IMR-90 (cell line): ENCODE measurements at regions not wholly inside any gene's neighbourhood (a gene's known extent, or its start where the extent isn't known, plus 50 kb on each side); places are given as distances from the start of the nearest gene placed in this dataset.
A peak's percentile ranks its signal among the peaks of the same experiment; 100 is the strongest.

Experiments
- ATAC-seq: fragments of 200-7000 bp; cut with Tn5 transposase; 2 replicates; pipeline ENCODE4 v1.9.1; 2020; ENCODE audit warnings: low read depth, mild to moderate bottlenecking, moderate library complexity
- BruUV-seq: library from RNA; stranded (reverse); fragments of 400-500 nt; replicated peaks from 2 replicates; lab custom pipeline; 2021; lab: Mats Ljungman, UMichigan
- CTCF ChIA-PET: fragments of 300-600 bp; formaldehyde crosslinking; extraction: SDS; loops from one replicate; lab custom pipeline; 2021; ENCODE audit warnings: antibody characterized with exemption; lab: Yijun Ruan, JAX
- POLR2A ChIA-PET: fragments of 300-600 bp; sonication (Branson Sonifier 250); formaldehyde crosslinking; loops from one replicate; lab custom pipeline; 2022; ENCODE audit warnings: antibody characterized with exemption; ENCODE audit not compliant: unreplicated experiment; lab: Charles Lee
- DNase-seq: peaks from one replicate; pipeline ENCODE4 v3.0.0; 2013
- H2AFZ ChIP-seq: replicated peaks from 2 replicates; pipeline ENCODE3; 2013; ENCODE audit warnings: low read length, mild to moderate bottlenecking; ENCODE audit not compliant: poor library complexity
- H2AK5ac ChIP-seq: 2 replicates; pipeline ENCODE4 v1.6.1; 2013; ENCODE audit warnings: low read depth, low read length, inconsistent platforms
- H2AK9ac ChIP-seq: replicated peaks from 2 replicates; pipeline ENCODE3; 2013; ENCODE audit warnings: mild to moderate bottlenecking, low read depth, low read length, moderate library complexity; ENCODE audit not compliant: poor library complexity
- H2BK120ac ChIP-seq: 2 replicates; pipeline ENCODE4 v1.6.1; 2013; ENCODE audit warnings: low read depth, low read length, inconsistent platforms
- H2BK15ac ChIP-seq: 3 replicates; pipeline ENCODE4 v1.6.1; 2013; ENCODE audit warnings: low read depth, low read length, inconsistent platforms
- H2BK20ac ChIP-seq: 2 replicates; pipeline ENCODE4 v1.6.1; 2013; ENCODE audit warnings: low read depth, mild to moderate bottlenecking, inconsistent platforms, low read length, moderate library complexity
- H2BK5ac ChIP-seq: 2 replicates; pipeline ENCODE4 v1.6.1; 2013; ENCODE audit warnings: mild to moderate bottlenecking, low read depth, low read length, inconsistent platforms; ENCODE audit not compliant: poor library complexity, severe bottlenecking
- H3K14ac ChIP-seq: replicated peaks from 2 replicates; pipeline ENCODE4 v1.6.1; 2013; ENCODE audit warnings: low read depth, low read length, inconsistent platforms
- H3K18ac ChIP-seq: 2 replicates; pipeline ENCODE4 v1.6.1; 2013; ENCODE audit warnings: low read depth, low read length, control low read depth
- H3K23ac ChIP-seq: 2 replicates; pipeline ENCODE4 v1.6.1; 2013; ENCODE audit warnings: low read depth, low read length, inconsistent platforms
- H3K27ac ChIP-seq: 2 replicates; pipeline ENCODE4 v1.5.1; 2013; ENCODE audit warnings: mild to moderate bottlenecking, control low read depth, low read length; ENCODE audit not compliant: insufficient read depth
- H3K27me3 ChIP-seq: 2 replicates; pipeline ENCODE4 v1.6.1; 2013; ENCODE audit warnings: low read length; ENCODE audit not compliant: control insufficient read depth, insufficient read depth
- H3K36me3 ChIP-seq: 2 replicates; pipeline ENCODE4 v1.6.1; 2013; ENCODE audit warnings: low read length, mixed read lengths; ENCODE audit not compliant: control insufficient read depth, insufficient read depth
- H3K4ac ChIP-seq: 2 replicates; pipeline ENCODE4 v1.6.1; 2013; ENCODE audit warnings: low read depth, low read length, inconsistent platforms
- H3K4me1 ChIP-seq: 2 replicates; pipeline ENCODE4 v1.6.1; 2013; ENCODE audit warnings: low read length, mixed read lengths; ENCODE audit not compliant: control insufficient read depth, insufficient read depth
- H3K4me2 ChIP-seq: 2 replicates; pipeline ENCODE4 v1.6.1; 2013; ENCODE audit warnings: low read depth, mild to moderate bottlenecking, control low read depth, low read length, moderate library complexity
- H3K4me3 ChIP-seq: 2 replicates; pipeline ENCODE4 v1.5.1; 2013; ENCODE audit warnings: low read depth, mild to moderate bottlenecking, control low read depth, low read length, moderate library complexity; ENCODE audit not compliant: insufficient read depth
- H3K56ac ChIP-seq: 2 replicates; pipeline ENCODE4 v1.6.1; 2013; ENCODE audit warnings: low read length, inconsistent platforms; ENCODE audit not compliant: insufficient read depth; ENCODE audit errors: extremely low read depth
- H3K79me1 ChIP-seq, 2 experiments: 2 replicates each; pipeline ENCODE4 v1.6.1; 2013; ENCODE audit warnings: low read length in 2 of 2, inconsistent platforms in 1 of 2, low read depth in 1 of 2
- H3K9ac ChIP-seq: 2 replicates; pipeline ENCODE4 v1.6.1; 2013; ENCODE audit warnings: low read depth, low read length, control low read depth
- H3K9me1 ChIP-seq: 2 replicates; pipeline ENCODE4 v1.6.1; 2013; ENCODE audit warnings: low read length, inconsistent platforms; ENCODE audit not compliant: insufficient read depth
- H3K9me3 ChIP-seq: 2 replicates; pipeline ENCODE4 v1.6.1; 2013; ENCODE audit warnings: low read length; ENCODE audit not compliant: control insufficient read depth, insufficient read depth
- H4K20me1 ChIP-seq: 2 replicates; pipeline ENCODE4 v1.6.1; 2013; ENCODE audit warnings: low read length, inconsistent platforms; ENCODE audit not compliant: insufficient read depth
- H4K5ac ChIP-seq: 2 replicates; pipeline ENCODE4 v1.6.1; 2013; ENCODE audit warnings: mild to moderate bottlenecking, low read depth, low read length, control low read depth
- H4K8ac ChIP-seq, 2 experiments: 2 replicates each; pipeline ENCODE4 v1.6.1; 2013; ENCODE audit warnings: low read depth in 2 of 2, low read length in 2 of 2, control low read depth in 1 of 2, inconsistent platforms in 1 of 2
- H4K91ac ChIP-seq: 2 replicates; pipeline ENCODE4 v1.6.1; 2013; ENCODE audit warnings: low read depth, low read length, inconsistent platforms; ENCODE audit not compliant: insufficient read depth
- BHLHE40 ChIP-seq: fragments of 150-350 bp; IDR thresholded peaks from 2 replicates; pipeline ENCODE4 v1.6.1; 2016; ENCODE audit warnings: mild to moderate bottlenecking, low read depth, low read length
- CHD1 ChIP-seq: IDR thresholded peaks from 2 replicates; pipeline ENCODE4 v1.6.1; 2012; ENCODE audit warnings: low read depth, low read length, improper control_type of control experiment
- CTCF ChIP-seq: conservative IDR thresholded peaks from 2 replicates; pipeline ENCODE4 v1.5.1; 2012; ENCODE audit warnings: mild to moderate bottlenecking, low read depth, low read length, improper control_type of control experiment
- ELK1 ChIP-seq: fragments of 150-350 bp; IDR thresholded peaks from 2 replicates; pipeline ENCODE4 v1.6.1; 2016; ENCODE audit warnings: low read depth, mild to moderate bottlenecking, low read length, moderate library complexity, borderline replicate concordance
- FOS ChIP-seq: fragments of 150-350 bp; IDR thresholded peaks from 2 replicates; pipeline ENCODE4 v1.6.1; 2016; ENCODE audit warnings: low read depth, low read length
- MXI1 ChIP-seq: IDR thresholded peaks from 2 replicates; pipeline ENCODE4 v1.6.1; 2012; ENCODE audit warnings: low read depth, mild to moderate bottlenecking, low read length, moderate library complexity, borderline replicate concordance
- RAD21 ChIP-seq: IDR thresholded peaks from 2 replicates; pipeline ENCODE4 v1.6.1; 2012; ENCODE audit warnings: low read length, improper control_type of control experiment
- RCOR1 ChIP-seq: IDR thresholded peaks from 2 replicates; pipeline ENCODE4 v1.6.1; 2012; ENCODE audit warnings: mild to moderate bottlenecking, low read length, improper control_type of control experiment; ENCODE audit not compliant: insufficient replicate concordance
- RFX5 ChIP-seq: IDR thresholded peaks from 2 replicates; pipeline ENCODE4 v1.8.0; 2012; ENCODE audit warnings: low read depth, mild to moderate bottlenecking, low read length, moderate library complexity
- SMC3 ChIP-seq: fragments of 150-350 bp; IDR thresholded peaks from 2 replicates; pipeline ENCODE4 v1.6.1; 2016; ENCODE audit warnings: low read depth, mild to moderate bottlenecking, antibody characterized with exemption, low read length, moderate library complexity
- whole genome bisulfite sequencing, 2 experiments: methylation state at CpG; one replicate each; pipeline versions ENCODE4 v1.1.5 to v1.1.7; 2013; ENCODE audit warnings: missing lambda C conversion rate in 2 of 2; ENCODE audit not compliant: insufficient read length in 1 of 2; ENCODE audit errors: extremely low coverage in 2 of 2; 5-methylcytosine and 5-hydroxymethylcytosine counted together
- dilution Hi-C: fragments of 300-500 bp; cut with HindIII; formaldehyde crosslinking; loops from one replicate; pipeline ENCODE4 v1.14.3; 2018; ENCODE audit warnings: low sequenced_read_pairs; ENCODE audit not compliant: unreplicated experiment
- in situ Hi-C: fragments of 300-500 bp; cut with MboI; formaldehyde crosslinking; loops from 3 replicates; pipeline ENCODE4 v1.14.3; 2019; ENCODE audit warnings: low sequenced_read_pairs, inconsistent platforms, mixed read lengths
- intact Hi-C: fragments of 100-400 bp; cut with micrococcal nuclease; formaldehyde crosslinking; loops from 2 replicates; pipeline ENCODE4 v1.10.0; 2022
- TF ChIP-seq, protein P1 (sequence below): fragments of 150-350 bp; IDR thresholded peaks from 2 replicates; pipeline ENCODE4 v1.6.1; 2017; ENCODE audit warnings: mild to moderate bottlenecking, antibody characterized with exemption, low read length, low read depth

DNA sequence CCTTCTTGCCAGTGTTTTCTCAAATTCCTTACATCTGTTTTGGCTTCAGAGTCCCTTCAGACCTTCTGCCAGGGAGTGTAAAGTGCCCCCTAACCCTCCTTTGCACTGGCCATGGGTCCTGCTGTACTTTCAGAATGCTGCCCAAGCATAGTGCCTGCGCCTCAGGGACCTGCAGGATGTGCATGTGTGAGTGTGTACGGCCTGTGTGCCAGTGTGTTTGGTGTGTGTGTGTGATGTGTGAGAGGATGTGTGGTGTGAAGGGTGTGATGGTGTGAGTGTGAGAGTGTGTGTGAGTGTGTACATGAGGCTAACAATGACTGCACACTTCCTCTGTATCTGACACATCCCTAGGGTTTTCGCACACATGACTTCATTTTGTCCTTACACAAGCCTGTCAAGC, 265.8 kb upstream of the RAB4A start:
- H4K5ac ChIP-seq, result no peak overlapping the region
- no peak overlapping the region for H2AK9ac ChIP-seq
- H2AK5ac ChIP-seq, result no peak overlapping the region
- peaks cover 1% of the 10 kb centered on the region; the same call in 1 of the 2 replicates for H3K4me1 ChIP-seq
- dilution Hi-C loops (no loop called here), intact Hi-C loops (no loop called here), in situ Hi-C loops (no loop called here)
- no peak overlapping the region for H3K4ac ChIP-seq
- no peak overlapping the region for H2BK120ac ChIP-seq
- no peak overlapping the region for H3K18ac ChIP-seq
- TF ChIP-seq CTCF (no peak), RFX5 (no peak), MXI1 (no peak), ELK1 (no peak), RCOR1 (no peak), RAD21 (no peak), SMC3 (no peak), FOS (no peak), CHD1 (no peak), BHLHE40 (no peak)
- TF ChIP-seq, protein P1, sequence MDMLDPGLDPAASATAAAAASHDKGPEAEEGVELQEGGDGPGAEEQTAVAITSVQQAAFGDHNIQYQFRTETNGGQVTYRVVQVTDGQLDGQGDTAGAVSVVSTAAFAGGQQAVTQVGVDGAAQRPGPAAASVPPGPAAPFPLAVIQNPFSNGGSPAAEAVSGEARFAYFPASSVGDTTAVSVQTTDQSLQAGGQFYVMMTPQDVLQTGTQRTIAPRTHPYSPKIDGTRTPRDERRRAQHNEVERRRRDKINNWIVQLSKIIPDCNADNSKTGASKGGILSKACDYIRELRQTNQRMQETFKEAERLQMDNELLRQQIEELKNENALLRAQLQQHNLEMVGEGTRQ, result no peak
- H4K20me1 ChIP-seq, result no peaks in the 10 kb centered on the region
- no peak overlapping the region for H3K9ac ChIP-seq
- ChIA-PET CTCF (no interaction called here), POLR2A (no interaction called here)
- no peak overlapping the region for H3K4me3 ChIP-seq
- H2BK20ac ChIP-seq, result no peak overlapping the region
- no peak overlapping the region for H2BK5ac ChIP-seq
- no peaks in the 10 kb centered on the region for H3K9me3 ChIP-seq
- H3K14ac ChIP-seq, result no peak overlapping the region
- H3K56ac ChIP-seq, result no peak overlapping the region
- H3K4me2 ChIP-seq, result no peak overlapping the region
- 83% methylated on average over 1 of the region's 3 CpGs; no CpG with 5 or more reads in 1 of the 2 experiments for WGBS, 2 experiments
- no peak overlapping the region for H2AFZ ChIP-seq
- H4K8ac ChIP-seq, result no peak overlapping the region
- no peak for DNase-seq
- peaks cover 5% of the 10 kb centered on the region for H3K27me3 ChIP-seq
- no peaks in the 10 kb centered on the region for H3K79me1 ChIP-seq
- ATAC-seq, result no peak
- no peak overlapping the region for H4K91ac ChIP-seq
- H3K36me3 ChIP-seq, result no peaks in the 10 kb centered on the region
- no peak overlapping the region for H3K27ac ChIP-seq
- peaks cover 3% of the 10 kb centered on the region; the same call in 1 of the 2 replicates for H3K9me1 ChIP-seq
- H3K23ac ChIP-seq, result peak overlapping the region; percentile 35; the same call in 1 of the 2 replicates
- BruUV-seq, result no TSS peak
- no peak overlapping the region for H2BK15ac ChIP-seq
